SKM-1 treated with dmso at 0.1 percent for 144 hours (cell line): ENCODE measurements at regions not wholly inside any gene's neighbourhood (a gene's known extent, or its start where the extent isn't known, plus 50 kb on each side); places are given as distances from the start of the nearest gene placed in this dataset.

Experiments used
- DNase-seq: peaks from one replicate; lab custom pipeline; 2025; ENCODE audit not compliant: unreplicated experiment; lab: John Stamatoyannopoulos, UW

- no peak for DNase-seq
These were observed 104.9 kb upstream of the CDH10 start for GRCh38 chr5:24749701-24750100.

GRCh38 chr5:24747327-24747726 is 102.5 kb upstream of the CDH10 start:
- no peak for DNase-seq

GRCh38 chr5:24742334-24742733 is 97.6 kb upstream of the CDH10 start:
- DNase-seq: no peak

GRCh38 chr5:24737163-24737562 is 92.4 kb upstream of the CDH10 start:
- no peak for DNase-seq

- no peak for DNase-seq
These were observed 90.5 kb upstream of the CDH10 start for GRCh38 chr5:24735284-24735683.

GRCh38 chr5:24732184-24732583 is 87.4 kb upstream of the CDH10 start:
- no peak for DNase-seq

GRCh38 chr5:24720743-24721142 is 76.0 kb upstream of the CDH10 start:
- DNase-seq: no peak

- no peak for DNase-seq
These were observed 70.0 kb upstream of the CDH10 start for GRCh38 chr5:24714746-24715145.

GRCh38 chr5:24712947-24713346 is 68.2 kb upstream of the CDH10 start:
- DNase-seq: no peak

GRCh38 chr5:24712047-24712446 is 67.3 kb upstream of the CDH10 start:
- no peak for DNase-seq

- no peak for DNase-seq
These were observed 59.2 kb upstream of the CDH10 start for GRCh38 chr5:24703934-24704333.
